CD14-positive monocyte (primary cell): ENCODE measurements at regions not wholly inside any gene's neighbourhood (a gene's known extent, or its start where the extent isn't known, plus 50 kb on each side); places are given as distances from the start of the nearest gene placed in this dataset.

ENCODE experiments used
- DNase-seq, 3 donors: peaks; one replicate each; pipeline ENCODE4 v3.0.0-alpha.2; 2011 to 2022
- H2AFZ ChIP-seq: 2 replicates; pipeline ENCODE4 v1.6.0; 2012; ENCODE audit warnings: mild to moderate bottlenecking, low read depth, low read length, inconsistent platforms; ENCODE audit not compliant: insufficient read depth, poor library complexity, severe bottlenecking
- H3K27ac ChIP-seq, 2 donors: 1 replicate in 1 of 2; 2 replicates in 1 of 2; pipeline ENCODE4 v1.5.1; 2012 to 2013; ENCODE audit warnings: low read length in 2 of 2, control low read depth in 1 of 2, inconsistent platforms in 1 of 2, low read depth in 1 of 2, mild to moderate bottlenecking in 1 of 2
- H3K27me3 ChIP-seq, 2 donors: one replicate each; pipeline versions ENCODE4 v1.6.0 to v1.6.1; 2011 to 2013; ENCODE audit warnings: low read length in 2 of 2; ENCODE audit not compliant: control insufficient read depth in 2 of 2, insufficient read depth in 2 of 2
- H3K36me3 ChIP-seq, 2 donors: replicated peaks in 1 of 2; 1 replicate in 1 of 2; 2 replicates in 1 of 2; pipeline versions ENCODE4 v1.5.1 to v1.6.1; 2012 to 2013; ENCODE audit warnings: low read length in 2 of 2, control low read depth in 1 of 2, inconsistent platforms in 1 of 2, mild to moderate bottlenecking in 1 of 2; ENCODE audit not compliant: insufficient read depth in 2 of 2, control insufficient read depth in 1 of 2
- H3K4me1 ChIP-seq, 2 donors: 1 replicate in 1 of 2; 2 replicates in 1 of 2; pipeline versions ENCODE4 v1.5.1 to v1.6.1; 2012 to 2013; ENCODE audit warnings: low read length in 2 of 2, control low read depth in 1 of 2, inconsistent platforms in 1 of 2, mild to moderate bottlenecking in 1 of 2, moderate library complexity in 1 of 2; ENCODE audit not compliant: insufficient read depth in 2 of 2, control insufficient read depth in 1 of 2
- H3K4me2 ChIP-seq: replicated peaks from 2 replicates; pipeline ENCODE3; 2012; ENCODE audit warnings: low read length, moderate library complexity, mild to moderate bottlenecking; ENCODE audit not compliant: poor library complexity, severe bottlenecking; ENCODE audit errors: extremely low read depth
- H3K4me3 ChIP-seq, 3 experiments: fragments of 200-600 bp in 1 of 3; sonication (generic) in 1 of 3; replicated peaks in 1 of 3; 1 replicate in 2 of 3; 2 replicates in 1 of 3; pipeline ENCODE4 v1.5.1; 2011 to 2013; ENCODE audit warnings: low read length in 3 of 3, mild to moderate bottlenecking in 3 of 3, control low read depth in 2 of 3, low read depth in 2 of 3, inconsistent platforms in 1 of 3, moderate library complexity in 1 of 3
- H3K79me2 ChIP-seq: 2 replicates; pipeline ENCODE4 v1.6.0; 2012; ENCODE audit warnings: mild to moderate bottlenecking, control low read depth, inconsistent platforms, low read length, moderate library complexity; ENCODE audit not compliant: insufficient read depth
- H3K9ac ChIP-seq: 2 replicates; pipeline ENCODE4 v1.6.0; 2017; ENCODE audit warnings: low read length, mild to moderate bottlenecking; ENCODE audit not compliant: insufficient read depth, poor library complexity, severe bottlenecking
- H3K9me3 ChIP-seq, 2 donors: replicated peaks in 1 of 2; 1 replicate in 1 of 2; 2 replicates in 1 of 2; pipeline versions ENCODE4 v1.5.1 to v1.6.1; 2012 to 2013; ENCODE audit warnings: low read length in 2 of 2, control low read depth in 1 of 2; ENCODE audit not compliant: control insufficient read depth in 1 of 2, insufficient read depth in 1 of 2
- H4K20me1 ChIP-seq: 2 replicates; pipeline ENCODE4 v1.6.0; 2012; ENCODE audit warnings: mild to moderate bottlenecking, low read length, control low read depth, moderate library complexity; ENCODE audit not compliant: insufficient read depth
- H3K27ac Mint-ChIP-seq, 7 donors: one replicate each; pipeline ENCODE4 v1.8.0; 2020; ENCODE audit warnings: mild to moderate bottlenecking in 7 of 7, mixed read lengths in 7 of 7, moderate library complexity in 6 of 7, inconsistent platforms in 2 of 7
- H3K27me3 Mint-ChIP-seq, 3 donors: one replicate each; pipeline ENCODE4 v1.8.0; 2021 to 2022; ENCODE audit warnings: low read depth in 3 of 3, mild to moderate bottlenecking in 3 of 3, mixed read lengths in 3 of 3, moderate library complexity in 3 of 3, inconsistent platforms in 1 of 3
- H3K36me3 Mint-ChIP-seq, 2 donors: one replicate each; pipeline ENCODE4 v1.8.0; 2020; ENCODE audit warnings: mixed read lengths in 2 of 2, inconsistent platforms in 1 of 2, mild to moderate bottlenecking in 1 of 2
- H3K4me1 Mint-ChIP-seq: one replicate; pipeline ENCODE4 v1.8.0; 2020; ENCODE audit warnings: mild to moderate bottlenecking, mixed read lengths
- H3K4me3 Mint-ChIP-seq, 2 donors: one replicate each; pipeline ENCODE4 v1.8.0; 2020; ENCODE audit warnings: mild to moderate bottlenecking in 2 of 2, mixed read lengths in 2 of 2, moderate library complexity in 1 of 2
- H3K9me3 Mint-ChIP-seq, 7 donors: one replicate each; pipeline ENCODE4 v1.8.0; 2020 to 2022; ENCODE audit warnings: mixed read lengths in 7 of 7, mild to moderate bottlenecking in 6 of 7, moderate library complexity in 6 of 7, inconsistent platforms in 2 of 7
- CTCF ChIP-seq: fragments of 200-600 bp; IDR thresholded peaks from one replicate; pipeline ENCODE4 v1.8.0; 2022; ENCODE audit warnings: antibody characterized with exemption, mild to moderate bottlenecking
- WGBS: methylation state at CpG from one replicate; pipeline ENCODE4 v1.1.5; 2013; ENCODE audit warnings: missing lambda C conversion rate; ENCODE audit not compliant: insufficient coverage; 5-methylcytosine and 5-hydroxymethylcytosine counted together
- intact Hi-C, 2 donors: fragments of 100-400 bp; cut with micrococcal nuclease; formaldehyde crosslinking; loops; one replicate each; pipeline versions ENCODE4 v1.15.0 to v1.15.1; 2023

GRCh38 chr6:168885196-168885595, 368.4 kb downstream of the THBS2 start:
- peaks cover 0 to 9% (median 4%) of the 10 kb centered on the region in 3 donors for H3K27me3 Mint-ChIP-seq

GRCh38 chr6:168884646-168885086, 369.0 kb downstream of the THBS2 start:
- Histone ChIP-seq H2AFZ (peak overlapping the region; percentile 73), H3K9ac (no peak overlapping the region), H3K4me1 (no peaks in the 10 kb centered on the region), H4K20me1 (no peaks in the 10 kb centered on the region), H3K4me2 (peak overlapping the region; percentile 70), H3K4me3 (peak overlapping the region; percentile 24 to 74 (median 44)), H3K9me3 (no peaks in the 10 kb centered on the region), H3K27ac (no peak overlapping the region), H3K79me2 (no peaks in the 10 kb centered on the region), H3K36me3 (no peaks in the 10 kb centered on the region), H3K27me3 (peaks cover 0 to 6% of the 10 kb centered on the region in 2 donors)
- intact Hi-C loops = loop anchor here in 1 of 2 donors (10.0 kb wide), 1 partner anchor 510 kb away; no protein-coding TSS in a partner anchor
- H3K4me1 Mint-ChIP-seq = peaks cover 7% of the 10 kb centered on the region
- TF ChIP-seq CTCF = peak; percentile 94
- 18% methylated on average over 37 of the region's 37 CpGs for WGBS
- DNase-seq = peak; percentile 24 to 37 (median 35)
- no peaks in the 10 kb centered on the region for H3K36me3 Mint-ChIP-seq
- no peaks in the 10 kb centered on the region for H3K9me3 Mint-ChIP-seq
- peak overlapping the region in 2 of 7 donors; percentile 22 to 37 for H3K27ac Mint-ChIP-seq
- H3K27me3 Mint-ChIP-seq = peaks cover 0 to 9% (median 4%) of the 10 kb centered on the region in 3 donors
- H3K4me3 Mint-ChIP-seq = peak overlapping the region; percentile 82 to 92

More at GRCh38 chr6:168885196-168885595, 368.4 kb downstream of the THBS2 start:
- peaks cover 7% of the 10 kb centered on the region for H3K4me1 Mint-ChIP-seq
- Histone ChIP-seq H3K4me2 (no peak overlapping the region), H4K20me1 (no peaks in the 10 kb centered on the region), H3K36me3 (no peaks in the 10 kb centered on the region), H3K27ac (no peak overlapping the region), H3K9ac (no peak overlapping the region), H3K4me1 (no peaks in the 10 kb centered on the region), H3K4me3 (no peak overlapping the region), H3K79me2 (no peaks in the 10 kb centered on the region), H3K27me3 (peaks cover 0 to 6% of the 10 kb centered on the region in 2 donors), H3K9me3 (no peaks in the 10 kb centered on the region), H2AFZ (no peak overlapping the region)
- WGBS = 92% methylated on average over 5 of the region's 9 CpGs
- intact Hi-C loops = loop anchor here in 1 of 2 donors (10.0 kb wide), 1 partner anchor 510 kb away; no protein-coding TSS in a partner anchor
- no peaks in the 10 kb centered on the region for H3K36me3 Mint-ChIP-seq
- no peak overlapping the region for H3K27ac Mint-ChIP-seq
- no peak overlapping the region for H3K4me3 Mint-ChIP-seq
- no peak for TF ChIP-seq CTCF
- DNase-seq = no peak
- H3K9me3 Mint-ChIP-seq = no peaks in the 10 kb centered on the region
